HEK293 (cell line): ENCODE measurements at regions not wholly inside any gene's neighbourhood (a gene's known extent, or its start where the extent isn't known, plus 50 kb on each side); places are given as distances from the start of the nearest gene placed in this dataset.
A peak's percentile ranks its signal among the peaks of the same experiment; 100 is the strongest.

Source experiments
- BCL6B ChIP-seq: fragments of 450-650 bp; formaldehyde crosslinking; IDR thresholded peaks from 2 replicates; pipeline ENCODE4 v1.5.1; 2017; ENCODE audit warnings: missing biosample characterization, missing genetic modification characterization
- GLIS1 ChIP-seq: fragments of 450-650 bp; formaldehyde crosslinking; IDR thresholded peaks from 2 replicates; pipeline ENCODE4 v1.5.1; 2016; ENCODE audit warnings: missing biosample characterization, missing genetic modification characterization
- KLF7 ChIP-seq: fragments of 450-650 bp; formaldehyde crosslinking; IDR thresholded peaks from 2 replicates; pipeline ENCODE4 v1.5.1; 2016; ENCODE audit warnings: missing biosample characterization, missing genetic modification characterization, borderline replicate concordance
- MEIS1 ChIP-seq: sonication (generic); formaldehyde crosslinking; IDR thresholded peaks from 2 replicates; pipeline ENCODE4 v1.8.1; 2022; ENCODE audit warnings: missing genetic modification reagents, mild to moderate bottlenecking, borderline replicate concordance
- OSR2 ChIP-seq: fragments of 450-650 bp; formaldehyde crosslinking; IDR thresholded peaks from 2 replicates; pipeline ENCODE4 v1.5.1; 2016; ENCODE audit warnings: missing biosample characterization, missing genetic modification characterization
- PATZ1 ChIP-seq: fragments of 450-650 bp; formaldehyde crosslinking; IDR thresholded peaks from 2 replicates; pipeline ENCODE4 v1.5.1; 2016; ENCODE audit warnings: missing biosample characterization, missing genetic modification characterization
- PRDM1 ChIP-seq: fragments of 450-650 bp; formaldehyde crosslinking; IDR thresholded peaks from 2 replicates; pipeline ENCODE4; 2016; ENCODE audit warnings: missing biosample characterization, missing genetic modification characterization
- PRDM10 ChIP-seq: fragments of 450-650 bp; formaldehyde crosslinking; IDR thresholded peaks from 2 replicates; pipeline ENCODE4 v1.5.1; 2016; ENCODE audit warnings: missing biosample characterization, missing genetic modification characterization
- PRDM4 ChIP-seq: fragments of 450-650 bp; formaldehyde crosslinking; IDR thresholded peaks from 2 replicates; pipeline ENCODE4 v1.5.1; 2017; ENCODE audit warnings: missing biosample characterization, missing genetic modification characterization
- SP7 ChIP-seq: fragments of 450-650 bp; formaldehyde crosslinking; IDR thresholded peaks from 2 replicates; pipeline ENCODE4 v1.5.1; 2016; ENCODE audit warnings: missing biosample characterization, missing genetic modification characterization
- ZFHX2 ChIP-seq: fragments of 450-650 bp; formaldehyde crosslinking; conservative IDR thresholded peaks from 2 replicates; pipeline ENCODE4 v1.5.1; 2016; ENCODE audit warnings: missing biosample characterization, missing genetic modification characterization
- ZNF10 ChIP-seq: fragments of 450-650 bp; formaldehyde crosslinking; IDR thresholded peaks from 2 replicates; pipeline ENCODE4 v1.5.1; 2017; ENCODE audit warnings: missing biosample characterization, missing genetic modification characterization
- ZNF175 ChIP-seq: fragments of 450-650 bp; formaldehyde crosslinking; IDR thresholded peaks from 2 replicates; pipeline ENCODE4 v1.5.1; 2016; ENCODE audit warnings: missing biosample characterization, missing genetic modification characterization
- ZNF239 ChIP-seq: fragments of 450-650 bp; formaldehyde crosslinking; IDR thresholded peaks from 2 replicates; pipeline ENCODE4 v1.5.1; 2016; ENCODE audit warnings: missing biosample characterization, missing genetic modification characterization
- ZNF394 ChIP-seq: fragments of 450-650 bp; formaldehyde crosslinking; IDR thresholded peaks from 2 replicates; pipeline ENCODE4 v1.5.1; 2016; ENCODE audit warnings: missing biosample characterization, missing genetic modification characterization, mild to moderate bottlenecking, moderate library complexity, borderline replicate concordance
- ZNF433 ChIP-seq: fragments of 450-650 bp; formaldehyde crosslinking; IDR thresholded peaks from 2 replicates; pipeline ENCODE4 v1.5.1; 2016; ENCODE audit warnings: missing biosample characterization, missing genetic modification characterization, low read depth
- ZNF529 ChIP-seq: fragments of 450-650 bp; formaldehyde crosslinking; IDR thresholded peaks from 2 replicates; pipeline ENCODE4 v1.5.1; 2017; ENCODE audit warnings: missing genetic modification characterization, missing biosample characterization; ENCODE audit not compliant: insufficient replicate concordance
- ZNF548 ChIP-seq: fragments of 450-650 bp; formaldehyde crosslinking; IDR thresholded peaks from 2 replicates; pipeline ENCODE4 v1.5.1; 2016; ENCODE audit warnings: missing biosample characterization, missing genetic modification characterization
- ZNF560 ChIP-seq: fragments of 450-650 bp; formaldehyde crosslinking; IDR thresholded peaks from 2 replicates; pipeline ENCODE4 v1.5.1; 2017; ENCODE audit warnings: missing biosample characterization, missing genetic modification characterization, borderline replicate concordance
- ZNF580 ChIP-seq: fragments of 450-650 bp; formaldehyde crosslinking; IDR thresholded peaks from 2 replicates; pipeline ENCODE4 v1.5.1; 2016; ENCODE audit warnings: missing biosample characterization, missing genetic modification characterization
- ZNF596 ChIP-seq: fragments of 450-650 bp; IDR thresholded peaks from 2 replicates; pipeline ENCODE4 v1.5.0; 2018; ENCODE audit warnings: missing biosample characterization, mild to moderate bottlenecking, missing genetic modification characterization, moderate library complexity
- ZNF610 ChIP-seq: fragments of 450-650 bp; formaldehyde crosslinking; IDR thresholded peaks from 2 replicates; pipeline ENCODE4 v1.5.1; 2016; ENCODE audit warnings: missing biosample characterization, missing genetic modification characterization, borderline replicate concordance
- ZNF629 ChIP-seq: fragments of 450-650 bp; formaldehyde crosslinking; IDR thresholded peaks from 2 replicates; pipeline ENCODE4 v1.5.1; 2017; ENCODE audit warnings: missing biosample characterization, missing genetic modification characterization
- ZNF664 ChIP-seq: fragments of 450-650 bp; formaldehyde crosslinking; IDR thresholded peaks from 2 replicates; pipeline ENCODE4 v1.5.1; 2016; ENCODE audit warnings: missing biosample characterization, missing genetic modification characterization
- ZNF837 ChIP-seq: fragments of 450-650 bp; formaldehyde crosslinking; IDR thresholded peaks from 2 replicates; pipeline ENCODE4 v1.5.1; 2016; ENCODE audit warnings: missing biosample characterization, missing genetic modification characterization
- ZNF843 ChIP-seq: fragments of 450-650 bp; formaldehyde crosslinking; IDR thresholded peaks from 2 replicates; pipeline ENCODE4 v1.5.1; 2016; ENCODE audit warnings: missing biosample characterization, missing genetic modification characterization
- ZSCAN4 ChIP-seq: fragments of 450-650 bp; formaldehyde crosslinking; IDR thresholded peaks from 2 replicates; pipeline ENCODE4 v1.5.1; 2017; ENCODE audit warnings: missing biosample characterization, missing genetic modification characterization
- ZSCAN5A ChIP-seq: fragments of 450-650 bp; formaldehyde crosslinking; IDR thresholded peaks from 2 replicates; pipeline ENCODE4 v1.5.1; 2016; ENCODE audit warnings: missing biosample characterization, missing genetic modification characterization
- ZXDB ChIP-seq: fragments of 450-650 bp; formaldehyde crosslinking; IDR thresholded peaks from 2 replicates; pipeline ENCODE4 v1.5.1; 2016; ENCODE audit warnings: missing biosample characterization, missing genetic modification characterization

- peak; percentile 31; the same call in 1 of the 2 replicates for TF ChIP-seq PRDM10 (tag by site-specific recombination)
- peak; percentile 75; the same call in 1 of the 2 replicates for TF ChIP-seq PRDM4 (tag by site-specific recombination)
- TF ChIP-seq PATZ1, result no peak
- no peak for TF ChIP-seq ZNF175 (tag by site-specific recombination)
- no peak for TF ChIP-seq ZNF629 (tag by site-specific recombination)
- peak; percentile 35; the same call in 1 of the 2 replicates for TF ChIP-seq OSR2 (tag by site-specific recombination)
- no peak for TF ChIP-seq ZNF596
- peak; percentile 52 for TF ChIP-seq ZXDB (tag by site-specific recombination)
- TF ChIP-seq MEIS1 (CRISPR knock-in tag), result no peak
- TF ChIP-seq ZNF548 (tag by site-specific recombination), result no peak
- no peak for TF ChIP-seq ZNF239 (tag by site-specific recombination)
- no peak for TF ChIP-seq KLF7 (tag by site-specific recombination)
- TF ChIP-seq ZNF580 (tag by site-specific recombination), result no peak
- no peak for TF ChIP-seq ZNF10
- TF ChIP-seq ZNF837 (tag by site-specific recombination), result no peak
- TF ChIP-seq PRDM1 (tag by site-specific recombination), result no peak
- TF ChIP-seq ZNF433 (tag by site-specific recombination), result no peak
- TF ChIP-seq SP7 (tag by site-specific recombination), result no peak
- TF ChIP-seq ZNF843 (tag by site-specific recombination), result peak; percentile 76
- TF ChIP-seq ZNF610 (tag by site-specific recombination), result no peak
- peak; percentile 19; the same call in 1 of the 2 replicates for TF ChIP-seq BCL6B
- TF ChIP-seq ZNF529 (tag by site-specific recombination), result no peak
- no peak for TF ChIP-seq ZNF394 (tag by site-specific recombination)
- no peak for TF ChIP-seq ZSCAN4 (tag by site-specific recombination)
- peak; percentile 88 for TF ChIP-seq GLIS1 (tag by site-specific recombination)
- TF ChIP-seq ZFHX2 (tag by site-specific recombination), result no peak
- TF ChIP-seq ZSCAN5A (tag by site-specific recombination), result no peak
- TF ChIP-seq ZNF560 (tag by site-specific recombination), result no peak
- TF ChIP-seq ZNF664 (tag by site-specific recombination), result no peak
Observed at GRCh38 chr3:105253225-105253624, 113.5 kb upstream of the ALCAM start (continued).
